GM18511 (cell line): ENCODE measurements at regions not wholly inside any gene's neighbourhood (a gene's known extent, or its start where the extent isn't known, plus 50 kb on each side); places are given as distances from the start of the nearest gene placed in this dataset.
A peak's percentile ranks its signal among the peaks of the same experiment; 100 is the strongest.

Experiments used
- ATAC-seq: cut with Tn5 transposase; IDR thresholded peaks from one replicate; pipeline ENCODE4 v1.9.1; 2021; ENCODE audit warnings: mild to moderate bottlenecking, moderate library complexity; ENCODE audit not compliant: unreplicated experiment

DNA sequence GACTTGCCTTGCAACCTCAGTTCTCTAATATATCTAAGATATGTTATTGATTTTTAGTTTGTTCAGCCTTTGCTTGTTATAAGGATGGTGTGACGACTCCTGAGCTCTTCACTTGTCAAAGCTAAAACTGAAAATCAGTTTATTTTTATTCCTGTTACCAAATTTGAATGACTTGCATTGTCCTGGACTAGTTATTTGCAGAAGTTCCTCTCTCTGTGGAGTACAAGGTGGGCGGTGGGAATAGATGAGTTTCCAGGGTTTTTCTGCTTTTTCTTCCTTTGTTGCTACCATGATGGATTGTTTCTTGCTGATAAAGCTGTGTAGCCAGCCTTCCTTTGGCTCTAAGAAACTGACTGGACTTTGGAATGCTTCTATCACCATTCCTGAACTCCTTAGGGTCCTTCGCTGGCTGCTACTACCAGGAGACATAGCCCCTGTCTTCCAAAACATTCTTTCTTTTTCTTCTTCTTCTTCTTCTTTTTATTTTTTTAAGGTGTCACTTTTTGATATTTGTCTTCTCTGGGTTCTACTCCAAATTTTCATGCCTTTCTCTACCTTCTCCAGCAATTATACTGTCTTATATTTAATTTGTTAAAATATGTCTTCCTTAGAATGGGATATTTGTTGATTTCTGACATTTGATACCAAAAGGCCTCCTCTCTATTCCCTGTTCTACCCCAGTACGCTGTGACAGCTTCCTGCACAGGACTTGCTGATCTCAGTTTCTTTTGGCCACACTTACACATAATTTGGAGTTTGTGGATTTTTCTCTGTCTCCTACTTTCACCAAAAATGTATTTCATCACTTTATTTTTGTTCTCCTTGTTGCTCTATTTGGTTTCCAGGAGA, 145.1 kb upstream of the THRB start:
- no peak for ATAC-seq

DNA sequence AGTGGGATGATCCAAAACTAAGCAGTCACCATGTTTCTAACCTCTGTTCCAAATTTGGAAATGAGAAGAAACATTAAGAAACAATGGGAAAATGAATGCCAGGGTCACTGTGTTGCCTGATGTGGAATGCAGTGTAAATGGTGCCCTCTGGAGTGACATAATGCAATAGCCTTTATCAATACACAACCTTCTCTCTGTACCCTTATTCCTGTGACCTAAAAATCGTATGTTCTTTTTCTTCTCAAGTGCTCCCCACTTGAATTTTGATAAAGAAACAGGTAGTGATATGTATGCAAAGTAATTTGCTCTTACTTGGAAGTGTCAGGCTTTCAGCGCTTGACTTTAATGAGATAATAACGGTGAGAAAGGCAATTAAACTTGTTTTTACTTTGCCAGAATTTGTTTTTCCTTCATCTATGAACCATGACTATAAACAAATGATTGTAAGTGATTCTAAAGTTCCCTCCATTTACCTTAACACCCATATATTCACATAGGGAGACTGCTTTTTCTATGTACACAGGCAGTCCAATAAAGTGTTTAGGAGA, 145.8 kb upstream of the THRB start:
- no peak for ATAC-seq

DNA sequence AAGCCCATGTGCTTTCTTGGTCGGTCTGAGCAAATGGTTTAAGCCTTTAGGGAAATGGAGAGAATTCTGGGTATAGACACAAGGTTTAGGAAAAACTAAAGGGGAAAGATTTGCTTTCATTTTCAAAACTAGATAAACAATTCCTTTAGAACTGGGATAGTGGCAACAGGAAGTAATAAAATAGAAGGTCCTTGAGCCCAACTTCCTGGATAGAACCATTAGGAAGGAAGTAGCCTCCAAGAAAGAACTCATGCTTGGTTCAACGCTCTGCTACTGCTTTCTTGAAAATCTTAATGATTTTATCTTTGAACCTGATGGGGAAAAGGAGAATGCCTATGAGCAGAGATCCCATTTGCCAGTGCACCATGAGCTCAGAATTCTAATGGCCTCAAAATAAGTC, 147.0 kb upstream of the THRB start:
- ATAC-seq: no peak

DNA sequence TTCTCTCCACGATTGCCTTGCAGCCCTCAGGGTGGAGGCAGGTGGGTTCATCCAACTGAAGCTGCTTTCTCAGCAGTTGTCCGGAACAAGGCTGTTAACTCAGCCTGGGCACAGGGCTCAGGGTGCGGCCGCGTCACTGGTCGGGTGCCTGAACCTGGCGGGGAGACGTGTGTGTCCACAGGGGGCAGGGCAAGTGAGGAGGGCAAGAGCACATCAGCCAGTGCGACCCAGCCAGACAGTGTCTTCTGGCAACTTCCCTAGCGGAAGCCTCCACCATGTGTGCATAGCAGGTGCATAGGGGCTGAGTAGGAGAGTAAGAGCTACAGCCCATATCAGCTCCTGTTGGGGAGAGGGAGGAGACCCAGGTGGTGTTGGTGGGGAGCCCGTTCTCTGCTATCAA, 150.4 kb upstream of the THRB start:
- ATAC-seq: no peak

DNA sequence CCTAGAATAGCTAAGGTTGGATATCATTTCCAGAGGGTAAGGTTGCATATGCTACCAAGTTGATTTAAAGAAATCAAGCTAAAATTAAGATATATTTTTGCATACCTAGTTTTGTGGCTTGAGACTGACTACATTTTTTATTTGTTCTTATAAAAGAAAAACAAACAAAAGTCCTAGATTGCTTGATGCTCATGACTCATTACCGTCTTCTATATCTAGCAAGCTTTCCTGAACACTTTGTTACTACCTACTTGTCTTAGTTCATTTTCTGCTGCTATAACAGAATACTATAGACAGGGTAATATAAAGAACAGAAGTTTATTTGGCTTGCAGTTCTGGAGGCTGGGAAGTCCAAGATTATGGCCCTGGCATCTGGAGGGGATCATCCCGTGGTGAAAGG, 152.1 kb upstream of the THRB start:
- no peak for ATAC-seq

DNA sequence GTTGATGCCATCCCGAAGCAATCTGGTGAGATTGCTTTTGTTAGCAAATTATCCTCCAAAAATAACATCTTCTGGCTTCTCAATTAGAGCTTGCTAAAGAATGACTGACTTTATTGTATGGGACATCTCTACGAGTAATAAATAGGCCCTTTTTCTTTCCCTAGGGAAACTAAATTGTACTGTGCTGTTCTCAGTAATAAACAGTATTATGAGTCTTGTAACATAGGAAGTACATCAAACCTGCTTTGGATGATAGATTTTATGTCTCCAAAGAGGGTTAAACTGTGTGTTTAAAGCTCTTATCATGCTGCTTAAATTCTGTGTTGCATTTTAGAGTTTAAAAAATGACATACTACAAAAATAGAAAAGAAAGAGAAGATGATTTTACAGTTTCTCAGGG, 153.4 kb upstream of the THRB start:
- no peak for ATAC-seq

DNA sequence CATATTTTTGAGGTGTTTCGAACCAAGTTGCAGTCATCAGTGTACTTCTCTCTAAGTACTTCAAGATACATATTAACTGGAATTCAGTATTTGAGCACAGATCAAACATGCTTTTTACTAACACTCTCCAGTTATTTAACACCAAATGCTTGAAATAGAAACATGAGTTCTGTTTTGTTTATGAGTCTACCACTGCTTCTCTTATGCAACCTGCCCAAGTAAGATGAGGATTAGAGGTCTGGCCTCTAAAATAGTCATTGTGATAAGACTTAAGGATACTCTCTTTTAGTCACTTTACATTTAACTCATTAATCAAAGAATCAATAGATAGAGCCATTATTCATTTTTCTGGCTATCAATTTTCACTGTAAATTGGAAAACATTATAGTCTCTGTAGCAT, 156.2 kb upstream of the THRB start:
- no peak for ATAC-seq

DNA sequence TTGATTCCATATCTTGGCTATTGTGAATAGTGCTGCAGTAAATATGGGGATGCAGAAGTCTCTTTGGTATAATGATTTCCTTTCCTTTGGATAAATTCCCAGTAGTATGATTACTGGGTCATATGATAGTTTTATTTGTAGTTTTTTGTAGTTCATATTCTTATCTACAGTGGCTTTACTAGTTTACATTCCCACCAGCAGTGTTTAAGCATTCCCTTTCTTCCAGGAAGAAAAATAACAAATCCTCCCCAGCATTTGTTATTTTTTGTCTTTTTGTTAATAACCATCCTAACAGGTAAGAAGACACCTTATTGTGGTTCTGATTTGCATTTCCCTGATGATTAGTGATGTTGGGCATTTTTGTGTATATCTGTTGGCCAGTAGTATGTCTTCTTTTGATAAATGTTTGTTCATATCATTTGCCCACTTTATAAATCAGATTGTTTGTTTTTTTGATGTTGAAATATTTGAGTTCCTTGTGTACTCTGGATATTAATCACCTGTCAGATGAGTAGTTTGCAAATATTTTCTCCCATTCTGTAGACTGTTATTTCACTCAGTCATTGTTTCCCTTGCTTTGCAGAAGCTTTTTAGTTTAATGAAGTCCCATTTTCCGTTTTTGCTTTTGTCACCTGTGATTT, 163.3 kb upstream of the THRB start:
- no peak for ATAC-seq

DNA sequence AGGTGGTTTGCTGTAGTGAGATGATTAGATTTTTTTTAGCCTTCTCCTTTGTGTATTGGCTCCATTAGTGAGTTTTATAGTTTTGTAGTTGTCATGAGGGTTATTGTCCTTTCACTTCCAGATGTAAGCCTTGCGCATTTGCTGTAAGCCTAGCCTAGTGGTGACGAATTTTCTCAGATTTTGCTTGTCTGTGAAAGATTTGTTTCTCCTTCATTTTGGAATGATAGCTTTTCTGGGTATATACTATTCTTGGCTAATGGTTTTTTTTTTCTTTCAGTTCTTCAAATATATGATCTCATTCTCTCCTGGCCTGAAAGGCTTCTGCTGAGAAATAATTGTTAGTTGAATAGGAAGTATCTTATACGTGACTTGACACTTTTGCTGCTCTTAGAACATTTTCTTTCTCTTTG, 166.5 kb upstream of the THRB start:
- no peak for ATAC-seq

DNA sequence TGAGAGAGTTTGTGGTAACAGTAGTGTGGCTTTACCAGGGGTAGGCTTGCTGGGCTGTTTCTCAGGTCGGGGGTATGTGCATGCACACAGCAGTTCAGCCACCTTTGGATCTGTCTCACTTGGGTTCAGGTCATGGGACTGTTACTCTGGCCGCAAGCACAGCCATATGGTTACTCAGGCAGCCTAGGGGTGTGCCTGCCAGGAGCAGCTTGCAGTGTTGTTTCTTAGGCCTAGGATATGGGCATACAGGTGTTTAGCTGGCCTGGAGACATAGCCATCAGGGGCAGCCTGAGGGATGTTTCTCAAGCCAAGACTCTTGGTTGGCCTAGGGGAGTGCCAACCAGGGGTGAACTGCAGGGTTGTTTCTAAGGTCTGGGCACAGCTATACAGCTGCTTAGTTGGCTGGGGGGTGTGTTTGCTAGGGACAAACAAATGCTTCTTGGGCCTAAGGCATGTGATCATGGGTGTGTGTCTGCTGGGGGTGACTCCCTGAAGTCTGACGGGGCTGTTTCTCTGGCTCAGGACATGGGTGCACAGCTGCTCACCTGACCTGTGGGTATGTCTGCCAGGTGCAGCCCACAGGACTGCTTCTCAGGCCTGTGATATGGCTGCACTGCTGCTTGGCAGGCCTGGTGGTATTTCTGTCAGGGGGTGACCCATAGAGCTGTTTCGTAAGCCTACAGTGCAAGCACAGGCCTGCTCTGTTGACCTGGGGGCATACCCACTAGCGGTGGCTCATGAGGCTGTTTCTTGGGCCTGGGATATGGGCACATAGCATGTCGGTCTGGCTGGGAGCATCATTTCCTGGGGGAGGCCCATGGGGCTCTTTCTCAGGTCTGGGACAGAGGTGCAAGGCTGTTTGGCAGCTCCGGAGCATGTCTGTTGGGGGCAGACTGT, 168.0 kb upstream of the THRB start:
- ATAC-seq: no peak

DNA sequence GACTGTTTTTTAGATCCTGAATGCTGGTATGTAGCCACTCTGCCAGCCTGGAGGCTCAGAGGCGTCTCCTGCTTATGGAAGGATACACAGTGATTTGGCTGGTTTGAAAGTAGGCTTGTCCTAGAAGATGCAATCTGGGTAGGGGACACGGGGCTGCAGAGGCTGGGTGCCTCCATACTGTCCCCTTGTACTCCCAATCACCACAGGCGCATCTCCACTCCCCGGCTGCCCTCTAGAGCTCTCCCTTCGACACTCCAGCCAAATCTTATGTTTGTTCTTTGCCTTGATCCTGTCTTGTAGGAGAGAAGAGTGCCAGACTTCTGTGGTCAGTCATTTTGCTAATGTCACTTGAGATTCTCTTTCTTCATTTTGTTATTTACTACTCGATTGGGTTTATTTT, 168.8 kb upstream of the THRB start:
- no peak for ATAC-seq

DNA sequence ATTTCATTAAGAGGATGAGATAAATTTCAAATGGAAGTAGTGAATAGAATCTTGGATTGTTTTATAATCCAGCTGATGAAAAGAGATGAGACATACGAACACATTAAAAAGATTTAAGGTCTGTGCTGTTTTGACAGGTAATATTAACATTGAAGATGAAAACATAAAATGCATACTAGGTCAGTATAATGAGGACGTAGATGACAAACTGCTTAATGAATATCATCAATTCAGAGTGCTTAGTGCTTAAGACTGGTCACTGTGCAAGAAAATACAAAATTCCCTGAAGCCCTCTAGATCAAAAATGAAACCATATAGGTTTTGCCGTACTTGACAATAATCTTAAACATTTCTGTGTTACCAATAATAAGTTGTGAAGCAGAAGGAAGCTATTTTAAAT, 173.4 kb upstream of the THRB start:
- ATAC-seq: no peak

DNA sequence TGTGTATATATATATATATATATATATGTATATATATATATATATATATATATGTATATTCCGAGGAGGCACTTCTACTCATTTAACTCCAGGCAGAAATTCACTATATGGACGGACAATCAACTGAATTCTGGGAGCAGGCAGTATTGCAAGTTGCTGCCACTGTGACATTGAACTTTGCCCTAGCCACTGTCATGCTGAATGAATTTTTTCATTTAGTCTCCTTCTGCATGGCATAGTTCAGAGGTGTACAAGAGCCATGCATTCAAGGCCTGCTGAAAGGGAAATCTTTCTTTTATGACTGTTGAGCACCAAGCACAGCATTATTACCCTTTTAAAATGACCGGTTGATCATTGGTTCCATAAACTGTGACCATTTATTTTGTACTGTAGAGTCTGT, 176.2 kb upstream of the THRB start:
- ATAC-seq: no peak

DNA sequence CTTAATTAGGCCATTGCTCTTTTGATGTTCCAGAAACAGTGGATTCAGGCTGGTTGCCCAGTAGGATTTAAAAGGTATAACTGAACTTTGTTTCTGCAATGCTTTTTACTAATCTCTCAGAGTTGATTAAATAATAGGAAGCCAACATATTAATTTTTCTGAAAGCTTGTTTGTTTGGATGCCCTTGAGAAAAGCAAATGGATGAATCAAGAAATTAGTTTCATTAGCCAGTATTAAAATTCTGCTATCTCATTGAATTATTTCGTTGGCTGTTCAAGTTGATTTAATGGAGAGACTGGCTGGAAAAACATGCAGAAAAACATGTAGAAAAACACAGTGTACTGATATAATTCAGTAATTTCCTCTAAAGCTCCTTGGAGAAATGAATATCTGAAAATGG, 178.9 kb upstream of the THRB start:
- no peak for ATAC-seq

DNA sequence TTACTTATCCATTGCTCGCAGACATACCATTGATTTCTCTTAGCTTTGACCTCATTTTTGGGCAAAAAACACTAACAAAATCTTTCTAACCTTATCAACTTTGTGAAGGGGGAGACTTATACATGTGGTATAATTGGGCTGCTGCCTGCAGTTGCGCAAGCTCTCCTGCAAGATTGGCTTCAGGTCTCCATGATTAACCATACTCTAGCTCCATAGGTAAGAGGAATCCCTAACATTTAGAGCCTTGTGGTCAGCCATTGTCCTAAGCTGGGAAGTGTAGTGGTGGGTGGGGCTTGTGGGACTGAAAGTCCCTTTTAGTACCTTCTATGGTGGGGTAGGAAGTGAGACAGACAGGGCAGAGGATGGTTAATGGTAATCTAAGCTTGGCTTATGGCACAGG, 179.6 kb upstream of the THRB start:
- no peak for ATAC-seq

DNA sequence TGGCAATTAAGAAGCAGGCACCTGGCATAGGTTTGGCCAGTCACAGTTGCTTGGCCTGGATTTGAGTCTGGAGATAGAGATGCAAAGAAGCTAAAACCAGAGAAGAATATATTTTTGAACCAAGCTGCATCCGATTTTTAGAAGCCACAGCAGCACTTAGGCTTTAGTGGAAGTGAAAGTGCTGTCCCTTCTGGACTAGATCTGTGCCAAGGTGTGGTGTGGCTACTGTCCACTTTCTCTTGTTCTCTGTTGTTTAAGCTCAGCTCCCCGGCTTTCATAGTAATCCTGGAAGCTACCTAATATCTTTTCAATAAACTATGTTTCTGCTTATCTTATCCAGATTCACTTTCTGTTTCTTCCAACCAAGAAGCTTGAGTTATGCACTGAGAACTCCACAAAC, 183.4 kb upstream of the THRB start:
- no peak for ATAC-seq

DNA sequence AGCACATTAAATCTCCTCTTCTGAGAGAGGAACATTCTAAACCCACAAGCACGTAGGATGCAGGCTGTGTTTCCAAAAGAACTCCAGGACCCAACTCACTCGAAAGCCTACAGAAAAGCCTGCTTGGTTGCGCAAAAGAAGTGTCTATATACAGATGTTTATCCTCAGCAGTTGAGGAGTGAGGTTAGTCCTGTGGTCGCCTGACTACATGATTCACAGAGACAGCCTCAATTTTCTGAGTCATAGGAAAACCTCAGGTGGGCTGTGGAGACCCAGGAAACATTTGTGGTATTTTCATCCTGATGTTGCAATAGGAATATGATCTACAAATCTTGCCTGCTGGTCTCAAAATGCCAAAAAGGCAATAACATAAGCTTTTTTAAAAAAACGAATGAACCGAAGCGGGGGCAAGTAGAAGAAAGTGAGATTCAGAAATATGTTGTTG, 183.8 kb upstream of the THRB start:
- ATAC-seq: no peak

DNA sequence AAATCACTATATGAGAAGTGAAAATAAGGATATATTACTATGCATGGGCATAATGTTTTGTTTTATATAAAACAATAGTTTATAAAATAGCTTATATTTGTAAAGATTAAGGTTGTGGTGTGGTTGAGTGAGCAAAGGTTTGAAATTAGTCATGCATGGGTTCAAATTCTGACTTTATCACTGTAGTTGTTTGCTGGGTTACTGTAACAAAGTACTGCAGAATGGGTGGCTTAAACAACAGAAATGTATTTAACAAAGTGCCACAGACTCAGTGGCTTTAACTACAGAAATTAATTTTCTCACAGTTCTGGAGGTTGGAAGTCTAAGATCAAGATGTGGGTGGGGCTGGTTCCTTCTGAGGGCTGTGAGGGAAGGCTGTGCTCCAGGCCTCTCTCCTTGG, 184.8 kb upstream of the THRB start:
- ATAC-seq: no peak

DNA sequence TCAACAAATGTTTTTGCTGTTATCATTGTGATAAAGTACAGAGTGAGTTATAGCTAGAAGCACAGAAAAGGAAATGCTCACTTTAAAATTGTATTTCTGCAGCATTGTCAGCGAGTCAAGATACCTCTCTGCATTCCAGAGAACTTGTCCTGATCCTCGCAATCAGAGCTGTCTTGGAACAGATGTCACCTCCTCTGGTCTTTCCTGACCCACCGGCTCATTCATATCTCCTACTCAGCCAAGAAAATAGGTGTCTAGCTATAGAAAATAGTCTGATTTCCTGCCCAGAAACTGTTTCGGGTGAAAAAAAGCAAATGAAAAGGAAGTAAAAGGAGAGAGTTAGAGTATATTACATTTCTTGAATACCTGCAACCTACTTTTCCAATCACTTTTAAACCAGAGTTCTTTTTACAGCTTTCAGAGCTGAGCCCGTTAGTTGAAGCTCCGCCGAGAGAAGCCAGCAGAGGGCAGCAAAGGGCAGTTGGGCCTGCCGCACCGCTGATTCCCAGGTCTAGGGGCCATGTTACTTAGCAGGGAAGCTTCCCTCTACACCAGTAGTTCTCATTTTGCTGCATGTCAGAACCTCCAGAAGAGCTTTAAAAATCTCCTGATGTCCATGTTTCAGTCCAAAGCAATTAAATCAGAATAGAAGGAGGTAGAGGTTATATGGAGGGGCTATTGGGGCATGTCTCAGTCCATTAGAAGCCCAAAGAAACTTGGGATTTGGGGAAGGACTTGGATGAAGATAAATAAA, 185.7 kb upstream of the THRB start:
- ATAC-seq: peak; percentile 84

DNA sequence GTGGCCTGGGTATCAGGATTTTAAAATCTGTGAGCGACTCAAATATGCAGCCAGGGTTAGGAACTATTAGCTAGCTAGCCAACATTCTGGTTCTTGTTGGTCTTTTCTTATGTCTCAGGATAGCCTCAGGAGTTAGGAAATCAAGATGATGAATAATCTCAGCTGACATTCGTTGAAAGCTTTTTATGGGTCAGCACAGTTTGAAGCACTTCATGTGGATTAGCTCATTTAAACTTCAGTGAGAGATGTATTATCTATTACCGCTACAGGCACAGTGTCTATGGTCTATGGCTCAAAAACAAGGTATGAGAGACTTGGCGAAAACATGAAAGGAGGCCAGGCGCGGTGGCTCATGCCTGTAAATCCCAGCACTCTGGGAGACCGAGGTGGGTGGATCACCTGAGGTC, 187.5 kb upstream of the THRB start:
- ATAC-seq: no peak

DNA sequence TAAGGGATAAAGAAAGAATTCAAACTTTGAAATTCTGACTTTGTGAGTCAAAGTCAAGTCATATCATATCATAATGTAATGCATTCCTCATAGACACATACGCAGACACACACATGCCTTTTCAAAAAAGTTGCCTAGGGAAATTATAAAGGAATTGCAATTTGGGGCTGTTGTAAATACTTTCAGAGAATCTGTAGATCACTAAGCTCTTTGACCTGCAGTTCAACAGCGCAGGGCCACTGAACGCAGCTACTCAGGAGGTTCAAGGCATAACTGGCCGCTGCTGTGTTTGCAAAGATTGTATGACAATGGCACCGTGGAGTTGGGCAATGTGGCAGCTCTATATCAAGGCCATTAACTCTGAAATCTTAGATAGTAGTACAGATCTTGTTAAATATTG, 188.4 kb upstream of the THRB start:
- ATAC-seq: no peak
